C4-2B (cell line): ENCODE measurements at regions not wholly inside any gene's neighbourhood (a gene's known extent, or its start where the extent isn't known, plus 50 kb on each side); places are given as distances from the start of the nearest gene placed in this dataset.

Source experiments
- CTCF ChIP-seq: fragments of 450-650 bp; conservative IDR thresholded peaks from 2 replicates; pipeline ENCODE4 v1.5.1; 2017; ENCODE audit warnings: mild to moderate bottlenecking
- ZFX ChIP-seq: fragments of 450-650 bp; IDR thresholded peaks from 2 replicates; pipeline ENCODE4 v1.6.1; 2017

GRCh38 chr22:49551897-49552614 lies 275.6 kb downstream of the BRD1 start:
- TF ChIP-seq CTCF, result no peak
- TF ChIP-seq ZFX, result no peak
